ENCODE measurements at regions not wholly inside any gene's neighbourhood (a gene's known extent, or its start where the extent isn't known, plus 50 kb on each side); places are given as distances from the start of the nearest gene placed in this dataset.

- Histone ChIP-seq H3K4me3 (no peak overlapping the region), H3K9ac (no peak overlapping the region), H4K20me1 (no peaks in the 10 kb centered on the region), H3K27ac (no peak overlapping the region), H3K27me3 (no peaks in the 10 kb centered on the region), H3K4me2 (peak overlapping the region in 4 of 11 experiments; percentile 9 to 17 (median 14); a peak in 2 of 22 replicates), H3K36me3 (0 out of 22 replicates have a peak, but pooled peaks cover 0 to 3% (median 0%) of the 10 kb centered on the region in 11 experiments), H3K4me1 (peaks cover 0 to 32% (median 18%) of the 10 kb centered on the region in 10 experiments; a peak in 14 of 20 replicates), H3K9me3 (replicated peaks in 1 of 11) (peaks cover 22 to 84% (median 56%) of the 10 kb centered on the region in 11 experiments)
- TF ChIP-seq Cebpa-rat (IDR thresholded peaks at IDR 0.05) = no peak
Observed at GRCh38 chr5:158544388-158545339, 555.1 kb downstream of the EBF1 start.

DNA sequence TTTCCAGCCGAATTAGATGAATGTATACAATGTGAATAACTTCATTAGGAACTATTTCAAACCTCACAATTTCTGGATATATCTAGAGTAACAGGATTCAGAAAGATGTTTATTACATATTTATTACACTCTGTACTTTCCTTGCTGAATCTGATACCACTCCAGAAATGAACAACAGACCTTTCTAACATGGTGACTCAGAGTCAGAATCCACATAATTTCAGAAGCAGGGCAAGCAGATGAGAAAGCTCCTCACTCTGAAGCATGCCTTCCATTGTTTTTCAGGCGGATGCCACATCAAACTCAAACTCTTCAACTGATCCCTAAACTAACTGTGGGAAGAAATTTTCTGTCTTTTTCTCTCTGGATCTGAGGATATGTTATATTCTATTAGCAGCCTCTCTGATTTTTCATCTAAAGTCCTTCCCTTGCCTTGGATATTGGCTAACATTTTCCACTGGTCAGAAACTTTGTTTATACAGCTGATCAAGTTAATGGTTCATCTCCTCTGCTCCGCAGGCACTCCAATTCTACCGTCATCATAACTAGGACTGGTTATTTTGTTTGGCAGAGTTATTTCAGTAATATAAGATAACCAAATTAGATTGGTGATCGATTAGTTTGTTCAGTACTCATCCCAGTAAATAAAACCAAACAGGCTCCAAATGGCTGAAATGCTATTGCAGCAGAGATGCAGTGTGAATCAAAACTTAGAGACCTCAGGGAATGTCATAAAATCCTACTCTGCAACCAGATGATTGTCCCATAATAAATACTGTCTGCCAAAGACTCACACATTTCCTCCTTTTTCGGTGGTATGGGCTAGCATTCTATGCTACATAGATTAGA, 556.0 kb downstream of the EBF1 start:
- no peak for TF ChIP-seq Cebpa-rat (IDR thresholded peaks at IDR 0.05)
- H3K4me2 ChIP-seq = 0 out of 22 replicates have a peak overlapping the region, but pooled peaks of 1 of the 11 experiments have one; percentile 15
- no peaks in the 10 kb centered on the region for H3K36me3 ChIP-seq

DNA sequence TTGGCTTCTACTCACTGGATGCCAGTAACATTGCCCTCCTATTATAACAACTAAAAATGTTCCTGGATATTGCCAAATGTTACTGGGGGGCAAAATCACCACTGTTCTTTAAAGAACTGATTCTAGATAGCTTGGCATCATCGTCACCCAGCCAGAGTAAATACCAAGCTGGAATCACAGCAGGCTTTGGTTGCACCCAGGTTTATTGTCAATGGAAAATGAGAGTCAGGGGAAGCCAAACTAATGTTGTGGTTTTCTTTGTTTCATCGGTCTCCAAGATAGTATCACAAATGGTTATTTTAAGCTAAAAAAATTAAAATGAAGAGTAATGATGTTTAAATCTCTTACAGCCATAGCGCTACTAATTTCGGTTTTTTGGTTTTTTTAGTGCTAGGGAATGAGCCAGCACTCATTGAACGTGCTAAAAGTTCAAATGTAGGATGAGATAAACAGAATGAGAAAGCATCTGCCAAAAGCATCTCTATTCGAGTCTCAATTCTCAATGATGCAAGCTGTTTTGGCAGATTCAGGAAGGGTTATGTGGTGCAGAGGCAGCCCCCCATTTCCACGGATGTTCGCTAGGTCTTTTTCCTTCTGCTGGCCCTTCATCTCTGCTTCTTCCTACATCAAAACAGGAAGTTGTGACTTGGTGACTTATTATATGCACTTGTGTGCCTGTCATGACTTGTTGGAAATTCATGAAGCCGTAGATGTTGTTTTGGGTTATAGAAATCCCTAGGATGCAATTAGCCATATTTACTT, 558.0 kb downstream of the EBF1 start:
- H3K27ac ChIP-seq = peak overlapping the region in 4 of 11 experiments; percentile 11 to 34 (median 23); a peak in 4 of 22 replicates
- peaks cover 7 to 59% (median 30%) of the 10 kb centered on the region in 10 experiments; a peak in 18 of 20 replicates for H3K4me1 ChIP-seq
- peaks cover 0 to 54% (median 26%) of the 10 kb centered on the region in 11 experiments; a peak in 17 of 22 replicates for H3K9me3 ChIP-seq (replicated peaks in 1 of 11)
- no peaks in the 10 kb centered on the region for H3K27me3 ChIP-seq
- H4K20me1 ChIP-seq = no peaks in the 10 kb centered on the region
- no peak overlapping the region for H3K9ac ChIP-seq
- TF ChIP-seq Cebpa-rat (IDR thresholded peaks at IDR 0.05) = no peak
- peak overlapping the region; percentile 3 to 64 (median 40); a peak in 19 of 22 replicates for H3K4me2 ChIP-seq
- H3K36me3 ChIP-seq = no peaks in the 10 kb centered on the region
- H3K4me3 ChIP-seq = no peak overlapping the region

More for the DNA sequence above, 556.0 kb downstream of the EBF1 start:
- Histone ChIP-seq H3K9ac (no peak overlapping the region), H3K4me1 (peaks cover 2 to 39% (median 21%) of the 10 kb centered on the region in 10 experiments; a peak in 17 of 20 replicates), H3K9me3 (replicated peaks in 1 of 11) (peaks cover 13 to 75% (median 47%) of the 10 kb centered on the region in 11 experiments), H4K20me1 (no peaks in the 10 kb centered on the region), H3K27ac (no peak overlapping the region), H3K27me3 (no peaks in the 10 kb centered on the region), H3K4me3 (no peak overlapping the region)

DNA sequence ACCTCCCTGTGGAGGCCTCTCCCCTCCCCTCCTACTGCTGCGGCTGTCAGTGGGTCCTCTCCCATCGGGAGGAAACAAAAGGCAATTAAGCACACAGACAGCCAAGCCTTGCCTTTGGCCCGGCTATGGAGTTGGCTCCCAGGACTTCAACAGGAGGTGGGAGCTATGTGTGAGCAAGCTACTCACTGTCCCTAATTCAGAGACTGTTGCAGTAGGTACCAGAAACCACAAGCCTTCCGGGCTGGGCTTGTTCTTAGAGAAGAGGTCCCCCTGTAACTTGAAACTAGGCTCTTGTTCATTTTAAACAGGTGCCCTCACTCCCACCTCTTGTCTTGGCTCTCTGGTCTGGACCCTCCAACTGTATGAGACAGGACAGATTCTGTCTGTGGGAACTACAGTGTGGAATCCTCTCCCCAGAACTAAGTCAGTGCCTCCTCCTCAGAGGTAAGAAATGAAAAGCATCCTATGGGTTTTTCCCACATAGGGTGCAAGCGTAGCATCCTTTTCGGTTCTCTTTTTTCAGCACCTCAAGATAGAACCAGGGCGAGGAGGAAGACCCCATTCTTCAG, 561.1 kb downstream of the EBF1 start:
- no peaks in the 10 kb centered on the region for H4K20me1 ChIP-seq
- H3K27ac ChIP-seq = 0 out of 22 replicates have a peak overlapping the region, but pooled peaks of 2 of the 11 experiments have one; percentile 2 to 23
- no peak overlapping the region for H3K4me3 ChIP-seq
- peaks cover 7 to 47% (median 25%) of the 10 kb centered on the region in 10 experiments; a peak in 18 of 20 replicates for H3K4me1 ChIP-seq
- H3K4me2 ChIP-seq = peak overlapping the region in 10 of 11 experiments; percentile 11 to 72 (median 64); a peak in 18 of 22 replicates
- no peaks in the 10 kb centered on the region for H3K27me3 ChIP-seq
- peaks cover 0 to 4% (median 0%) of the 10 kb centered on the region in 11 experiments; a peak in 1 of 22 replicates for H3K36me3 ChIP-seq
- H3K9ac ChIP-seq = peak overlapping the region in 4 of 11 experiments; percentile 6 to 54 (median 36); a peak in 5 of 22 replicates
- peaks cover 0 to 47% (median 26%) of the 10 kb centered on the region in 11 experiments; a peak in 16 of 22 replicates for H3K9me3 ChIP-seq (replicated peaks in 1 of 11)
- TF ChIP-seq Cebpa-rat (IDR thresholded peaks at IDR 0.05) = no peak

GRCh38 chr5:158537366-158537765, 562.4 kb downstream of the EBF1 start:
- H3K27ac ChIP-seq = no peak overlapping the region
- H3K9ac ChIP-seq = no peak overlapping the region

GRCh38 chr5:158534203-158534602, 565.5 kb downstream of the EBF1 start:
- Histone ChIP-seq H3K27ac (no peak overlapping the region), H4K20me1 (no peaks in the 10 kb centered on the region), H3K36me3 (peaks cover 0 to 4% (median 0%) of the 10 kb centered on the region in 11 experiments; a peak in 1 of 22 replicates), H3K9ac (no peak overlapping the region), H3K4me3 (no peak overlapping the region), H3K4me2 (no peak overlapping the region), H3K9me3 (replicated peaks in 1 of 11) (peaks cover 0 to 37% (median 11%) of the 10 kb centered on the region in 11 experiments; a peak in 12 of 22 replicates), H3K4me1 (peaks cover 0 to 54% (median 27%) of the 10 kb centered on the region in 10 experiments; a peak in 17 of 20 replicates), H3K27me3 (no peaks in the 10 kb centered on the region)
- TF ChIP-seq Cebpa-rat (IDR thresholded peaks at IDR 0.05) = no peak

More at GRCh38 chr5:158537366-158537765, 562.4 kb downstream of the EBF1 start:
- no peak for TF ChIP-seq Cebpa-rat (IDR thresholded peaks at IDR 0.05)
- H3K9me3 ChIP-seq (replicated peaks in 1 of 11) = peaks cover 0 to 44% (median 19%) of the 10 kb centered on the region in 11 experiments; a peak in 16 of 22 replicates
- peaks cover 7 to 44% (median 23%) of the 10 kb centered on the region in 10 experiments; a peak in 18 of 20 replicates for H3K4me1 ChIP-seq
- no peaks in the 10 kb centered on the region for H3K27me3 ChIP-seq
- H3K4me2 ChIP-seq = peak overlapping the region in 2 of 11 experiments; percentile 70 to 72; a peak in 5 of 22 replicates
- peaks cover 0 to 4% (median 0%) of the 10 kb centered on the region in 11 experiments; a peak in 1 of 22 replicates for H3K36me3 ChIP-seq
- H4K20me1 ChIP-seq = no peaks in the 10 kb centered on the region
- H3K4me3 ChIP-seq = no peak overlapping the region

DNA sequence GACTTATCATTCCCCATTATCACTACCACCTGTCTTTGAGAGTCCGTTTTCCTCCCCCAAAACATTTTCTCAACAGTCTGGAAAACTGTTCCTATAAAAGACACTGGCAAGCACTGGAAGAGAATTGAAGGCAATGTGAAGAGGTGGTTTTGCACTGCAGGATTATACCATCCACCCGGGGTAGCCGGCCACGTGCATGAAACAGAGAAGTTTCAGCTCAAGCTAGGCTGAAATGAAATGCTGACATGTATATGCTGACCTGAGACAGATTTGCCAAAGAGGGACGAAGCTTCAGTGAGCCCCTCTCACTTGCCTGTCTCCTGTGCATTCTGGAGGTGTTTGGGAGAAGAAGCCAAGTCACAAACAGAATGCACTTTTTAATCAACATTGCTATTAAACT, 567.0 kb downstream of the EBF1 start:
- Histone ChIP-seq H3K4me3 (no peak overlapping the region), H3K9me3 (replicated peaks in 1 of 11) (peaks cover 0 to 51% (median 24%) of the 10 kb centered on the region in 11 experiments; a peak in 19 of 22 replicates), H3K27me3 (no peaks in the 10 kb centered on the region), H3K4me1 (peaks cover 0 to 39% (median 15%) of the 10 kb centered on the region in 10 experiments; a peak in 10 of 20 replicates), H3K27ac (no peak overlapping the region), H3K9ac (no peak overlapping the region), H3K36me3 (peaks cover 0 to 8% (median 0%) of the 10 kb centered on the region in 11 experiments; a peak in 2 of 22 replicates), H4K20me1 (no peaks in the 10 kb centered on the region), H3K4me2 (no peak overlapping the region)
- TF ChIP-seq Cebpa-rat (IDR thresholded peaks at IDR 0.05) = no peak
